ENCODE measurements at regions not wholly inside any gene's neighbourhood (a gene's known extent, or its start where the extent isn't known, plus 50 kb on each side); places are given as distances from the start of the nearest gene placed in this dataset.
"Not testable (repeated sequence)": the region's sequence is repeated elsewhere in the genome, so short reads cannot be mapped to it uniquely, and the experiment has no call there.

DNA sequence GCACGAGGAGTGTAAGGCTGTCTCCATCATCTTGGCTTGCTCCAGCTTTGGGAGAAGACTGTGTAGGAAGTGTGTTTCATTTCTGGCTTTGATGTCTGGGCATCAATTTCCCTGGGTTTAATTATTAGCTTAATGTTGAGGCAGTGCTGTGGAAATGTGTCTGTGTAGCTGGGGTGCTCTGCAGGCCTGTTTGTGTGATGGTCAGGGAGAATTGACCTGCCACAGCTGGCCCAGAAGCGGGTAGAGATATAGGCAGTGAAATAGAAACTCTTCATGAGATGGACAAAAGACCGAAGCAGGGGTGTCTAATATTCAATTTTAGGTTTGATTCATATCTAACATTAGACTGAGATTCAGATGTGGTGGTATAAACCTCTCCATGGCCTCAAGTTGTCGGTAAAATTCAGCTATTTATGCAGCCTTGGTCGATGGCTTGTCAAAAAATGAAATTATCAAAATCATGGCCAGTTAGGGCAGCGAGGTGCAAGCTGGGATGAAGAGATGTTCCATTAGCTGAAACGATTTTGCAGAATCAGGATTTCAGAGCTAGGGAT lies 95.3 kb upstream of the SNX9 start:
- no peak for DNase-seq (ENCODE audit: low read depth)

DNA sequence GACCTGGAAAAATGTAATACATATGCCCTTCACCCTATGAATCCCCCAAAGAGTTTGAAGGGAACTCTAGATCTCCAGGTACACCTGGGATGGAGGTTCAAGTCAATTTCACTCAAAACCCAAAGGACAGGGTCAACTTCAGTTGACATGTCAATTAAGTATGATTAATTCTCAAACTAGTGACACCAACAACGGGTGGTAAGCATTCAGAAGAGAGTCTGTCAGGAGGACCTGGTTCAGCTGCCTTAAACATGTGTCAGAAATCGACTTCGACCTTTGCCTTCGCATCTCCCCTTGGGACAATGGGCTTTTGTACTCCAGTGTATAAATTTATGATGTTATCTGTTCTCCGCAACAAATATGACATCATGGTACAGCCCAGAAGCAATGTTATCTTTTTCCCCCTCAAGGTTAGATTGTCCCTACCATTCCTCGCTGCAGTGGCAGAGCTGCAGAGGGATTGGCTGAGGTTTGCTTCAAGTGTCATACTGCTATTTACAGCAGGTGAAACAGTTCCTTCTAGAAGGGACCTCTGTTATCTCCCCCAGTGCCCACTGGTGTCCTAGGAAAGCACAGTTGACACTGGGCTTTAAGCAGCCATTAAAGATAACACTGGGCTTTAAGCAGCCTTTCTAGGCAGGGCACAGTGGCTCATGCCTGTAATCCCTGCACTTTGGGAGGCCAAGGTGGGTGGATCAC lies 94.7 kb upstream of the SNX9 start:
- no peak for DNase-seq (ENCODE audit: low read depth)

DNA sequence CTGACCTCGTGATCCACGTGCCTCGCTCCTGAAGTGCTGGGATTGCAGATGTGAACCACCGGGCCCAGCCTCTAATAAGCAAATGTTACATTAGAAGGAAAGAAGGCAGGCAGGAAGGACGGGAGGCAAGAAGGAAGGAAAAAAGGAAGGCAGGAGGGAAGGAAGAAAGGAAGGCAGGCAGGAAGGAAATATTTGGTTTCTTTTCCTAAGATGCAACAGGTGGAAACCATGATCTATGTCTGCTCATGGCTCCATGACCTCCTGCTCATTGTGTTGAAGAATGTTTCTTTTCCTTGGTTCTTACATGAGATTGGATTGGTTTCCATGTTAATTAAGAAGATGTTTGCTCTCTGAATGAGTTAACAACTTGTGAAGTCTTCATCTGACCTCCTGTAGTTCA lies 91.8 kb upstream of the SNX9 start:
- DNase-seq (ENCODE audit: low read depth), result no peak

DNA sequence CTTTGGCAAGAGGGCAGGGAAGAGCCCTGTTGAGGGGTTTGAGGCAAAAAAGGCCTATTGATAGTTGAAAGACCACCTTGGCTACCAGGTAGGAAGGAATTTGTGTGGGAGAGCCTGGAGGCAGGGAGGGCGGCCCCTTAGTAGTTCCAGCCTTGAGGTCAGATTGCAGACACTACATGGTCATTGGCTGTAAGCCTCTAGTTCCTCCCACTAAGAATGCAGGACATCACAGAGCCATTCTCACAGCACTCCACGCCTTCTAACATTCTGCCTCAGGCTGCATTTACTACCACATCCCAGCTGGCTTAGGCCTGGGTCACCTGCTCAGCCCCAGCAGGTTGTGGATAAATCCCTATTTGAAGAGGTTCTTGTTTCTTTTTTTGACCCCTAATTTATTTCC lies 91.0 kb upstream of the SNX9 start:
- DNase-seq (ENCODE audit: low read depth), result no peak

DNA sequence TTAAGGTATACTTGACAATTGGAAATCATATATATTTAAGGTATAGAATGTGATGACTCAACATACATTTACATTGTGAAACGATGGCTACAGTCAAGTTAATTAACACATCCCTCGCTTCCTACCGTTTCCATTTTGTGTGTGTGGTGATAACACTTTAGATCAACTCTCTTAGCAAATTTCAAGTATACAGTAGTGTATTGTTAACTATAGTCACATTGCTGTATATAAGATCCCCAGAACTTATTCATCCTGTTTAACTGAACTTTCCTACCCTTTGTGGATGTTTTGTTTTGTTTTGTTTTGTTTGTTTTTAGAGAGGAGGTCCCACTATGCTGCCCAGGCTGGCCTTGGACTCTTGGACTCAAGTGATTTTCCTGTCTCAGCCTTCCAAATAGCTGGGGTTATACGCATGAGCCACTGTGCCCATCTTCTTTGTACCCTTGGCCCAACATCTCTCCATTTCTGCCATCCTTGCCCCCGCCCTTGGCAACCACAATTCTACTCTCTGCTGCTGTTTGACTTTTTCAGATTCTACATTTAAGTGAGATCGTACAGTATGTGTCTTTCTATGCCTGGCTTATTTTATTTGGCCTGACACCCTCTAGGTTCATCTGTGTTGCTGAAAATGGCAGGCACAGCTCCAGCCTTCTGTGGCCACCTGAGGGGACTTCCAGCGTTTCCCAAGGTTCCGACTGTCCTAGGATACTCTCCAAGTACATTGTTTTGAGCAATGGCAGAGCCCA lies 90.5 kb upstream of the SNX9 start:
- DNase-seq (ENCODE audit: low read depth), result no peak

DNA sequence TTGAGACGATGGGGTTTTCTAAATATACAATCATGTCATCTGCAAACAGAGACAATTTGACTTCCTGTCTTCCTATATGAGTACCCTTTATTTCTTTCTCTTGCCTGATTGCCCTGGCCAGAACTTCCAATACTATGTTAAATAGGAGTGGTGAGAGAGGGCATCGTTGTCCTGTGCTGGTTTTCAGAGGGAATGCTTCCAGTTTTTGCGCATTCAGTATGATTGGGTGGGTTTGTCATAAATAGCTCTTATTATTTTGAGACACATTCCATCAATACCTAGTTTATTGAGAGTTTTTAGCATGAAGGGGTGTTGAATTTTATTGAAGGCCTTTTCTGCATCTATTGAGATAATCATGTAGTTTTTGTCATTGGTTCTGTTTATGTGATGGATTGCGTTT lies 86.5 kb upstream of the SNX9 start:
- not testable (repeated sequence) for DNase-seq (ENCODE audit: low read depth)

DNA sequence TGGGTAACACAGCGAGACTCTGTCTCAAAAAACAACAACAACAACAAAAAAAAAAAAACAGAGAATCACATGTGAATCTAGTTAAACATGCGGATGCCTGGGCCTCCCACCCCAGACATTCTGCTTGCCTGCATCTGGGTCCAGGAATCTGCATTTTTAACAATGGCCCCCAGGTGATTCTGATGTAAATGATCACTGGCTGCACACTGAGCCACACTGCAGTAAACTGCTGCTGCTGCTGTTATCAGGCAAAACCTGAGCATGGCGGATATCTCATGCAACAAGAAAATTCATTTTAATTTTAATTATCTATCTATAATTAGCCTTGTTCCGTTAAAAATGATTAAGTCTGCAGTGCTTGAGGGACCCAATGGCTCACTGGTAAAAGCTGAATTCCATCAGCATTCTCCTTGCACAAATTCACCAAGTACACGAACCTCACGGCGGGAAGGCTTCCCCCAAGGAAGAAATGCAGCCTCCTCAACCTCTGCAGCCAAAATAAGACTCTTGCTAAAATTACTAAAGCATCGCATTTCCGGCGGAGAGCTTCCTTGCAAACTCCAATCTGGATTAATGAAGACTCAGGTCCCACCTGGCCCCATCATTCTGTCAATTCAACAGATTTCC lies 81.6 kb upstream of the SNX9 start:
- no peak for DNase-seq (ENCODE audit: low read depth)

DNA sequence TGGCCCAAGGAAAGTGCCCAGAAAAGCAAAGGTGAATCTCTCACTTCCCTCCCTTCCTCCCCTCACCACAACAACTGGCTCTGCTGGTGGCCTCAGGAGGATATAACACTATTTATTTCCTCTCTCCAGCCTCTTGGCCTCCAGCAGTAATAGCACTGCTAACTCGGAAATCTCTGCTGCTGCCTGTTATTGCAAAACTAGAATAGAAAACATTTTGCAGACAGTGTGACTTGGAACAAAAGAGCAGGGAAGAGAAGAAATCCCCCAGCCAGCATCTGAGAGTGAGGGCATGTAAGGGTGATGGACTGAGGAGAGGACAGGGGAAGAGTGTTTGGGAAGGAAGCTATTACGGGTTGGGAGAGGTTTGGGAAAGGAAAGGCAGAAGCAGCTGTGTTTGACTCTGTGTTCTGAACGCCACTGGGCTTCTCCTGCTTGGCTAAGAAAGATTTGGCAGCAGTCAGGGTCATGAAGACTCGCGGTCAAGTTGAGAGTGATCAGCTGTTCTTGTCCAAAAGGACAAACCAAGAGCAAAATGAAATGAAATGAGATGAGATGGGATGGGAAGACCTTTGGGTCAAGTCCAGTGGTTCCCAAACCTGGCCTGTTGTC lies 81.0 kb upstream of the SNX9 start:
- DNase-seq (ENCODE audit: low read depth), result no peak

DNA sequence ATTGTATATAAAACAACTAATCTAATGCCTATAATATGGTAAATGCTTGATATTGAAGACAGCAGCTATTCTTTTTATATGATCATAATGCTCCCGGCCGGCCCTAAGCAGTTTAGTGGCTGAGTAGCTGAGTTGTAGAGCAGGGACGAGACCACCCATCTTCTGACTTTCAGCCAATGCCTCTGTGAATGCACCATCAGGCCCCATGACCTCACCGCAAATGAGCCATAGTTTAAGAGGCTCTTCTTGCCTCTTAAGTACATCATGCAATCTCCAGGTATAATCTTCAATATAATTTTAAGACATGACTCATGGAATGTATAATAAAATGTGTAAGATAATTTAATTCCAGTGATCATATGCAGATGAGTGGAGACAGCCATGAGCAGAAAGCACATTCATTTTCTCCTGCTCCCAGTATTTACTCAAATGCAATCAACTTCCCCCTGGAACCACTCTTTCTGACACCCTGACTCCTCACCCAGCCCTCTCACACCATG lies 78.9 kb upstream of the SNX9 start:
- no peak for DNase-seq (ENCODE audit: low read depth)

DNA sequence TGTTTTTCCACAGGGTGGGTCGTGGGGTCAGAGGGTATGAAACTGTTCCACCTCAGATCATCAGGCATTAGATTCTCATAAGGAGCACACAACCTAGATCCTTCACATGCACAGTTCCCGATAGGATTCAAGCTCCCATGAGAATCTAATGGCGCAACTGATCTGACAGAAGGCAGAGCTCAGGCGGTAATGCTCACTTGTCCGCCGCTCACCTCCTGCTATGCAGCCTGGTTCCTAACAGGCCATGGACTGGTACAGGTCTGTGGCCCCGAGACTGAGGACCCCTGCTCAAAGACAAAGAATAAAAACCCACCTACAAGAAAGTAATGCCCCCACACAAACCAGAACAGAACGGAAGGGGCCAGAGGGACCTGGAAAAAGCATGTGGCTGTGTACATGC lies 76.1 kb upstream of the SNX9 start:
- DNase-seq (ENCODE audit: low read depth), result no peak

DNA sequence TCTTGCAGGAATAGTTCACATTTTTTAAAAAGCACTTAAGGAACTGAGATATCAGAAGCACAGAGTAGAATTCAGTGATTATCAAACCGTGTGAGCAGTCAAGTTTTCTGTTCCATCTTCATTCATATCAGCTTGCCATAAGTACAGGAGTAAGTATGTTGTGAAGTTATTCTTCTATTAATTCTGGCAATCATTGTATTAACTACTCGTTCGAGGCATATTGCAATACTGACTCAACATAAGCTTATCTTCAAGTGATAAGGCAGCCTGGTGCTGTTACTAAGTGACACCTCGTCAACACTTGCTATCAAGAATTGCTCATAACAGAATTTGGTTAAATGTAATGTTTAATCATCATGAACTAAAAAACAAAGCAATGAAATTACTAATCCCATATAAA lies 75.7 kb upstream of the SNX9 start:
- DNase-seq (ENCODE audit: low read depth), result no peak

DNA sequence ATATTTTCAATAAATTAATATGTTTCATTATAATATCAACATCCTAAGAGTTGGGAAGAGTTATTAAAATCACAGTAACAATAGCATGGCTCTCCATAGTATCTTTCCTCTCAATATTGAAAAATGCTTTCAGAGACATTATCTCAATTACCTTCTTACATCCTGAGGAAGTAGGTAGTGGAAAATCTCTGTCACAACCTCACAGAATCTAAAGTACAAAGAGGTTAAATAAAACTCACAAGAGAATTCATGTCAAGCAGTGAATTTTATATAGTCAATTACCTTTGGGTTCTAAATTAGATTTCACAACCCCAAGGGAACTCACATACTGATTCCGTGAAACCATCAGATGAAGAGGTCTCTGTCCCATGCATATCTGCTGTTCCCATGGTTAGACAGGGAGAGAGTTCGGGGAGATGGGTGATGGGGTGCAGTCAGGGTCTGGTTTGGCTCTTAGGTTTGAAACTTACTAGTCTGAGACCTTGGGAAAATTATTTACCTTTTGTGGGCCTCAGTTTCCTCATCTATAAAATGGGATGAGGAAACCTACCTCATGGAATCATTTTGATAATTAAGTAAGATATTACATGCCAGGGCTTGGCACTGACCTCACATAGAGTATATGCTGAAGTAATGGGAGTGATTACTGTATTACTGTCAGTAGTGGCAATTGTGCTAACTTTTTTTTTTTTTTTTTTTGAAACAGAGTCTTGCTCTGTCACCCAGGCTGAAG lies 74.0 kb upstream of the SNX9 start:
- DNase-seq (ENCODE audit: low read depth), result no peak

DNA sequence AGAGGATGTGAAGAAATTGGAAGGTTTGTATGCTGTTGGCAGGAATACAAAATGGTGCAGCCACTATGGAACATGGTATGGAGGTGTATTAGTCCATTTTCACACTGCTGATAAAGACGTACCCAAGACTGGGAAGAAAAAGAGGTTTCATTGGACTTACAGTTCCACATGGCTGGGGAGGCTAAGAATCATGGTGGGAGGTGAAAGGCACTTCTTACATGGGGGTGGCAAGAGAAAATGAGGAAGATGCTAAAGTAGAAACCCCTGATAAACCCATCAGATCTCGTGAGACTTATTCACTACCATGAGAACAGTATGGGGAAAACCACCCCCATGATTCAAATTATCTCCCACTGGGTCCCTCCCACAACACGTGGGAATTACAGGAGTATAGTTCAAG lies 72.1 kb upstream of the SNX9 start:
- DNase-seq (ENCODE audit: low read depth), result not testable (repeated sequence)

DNA sequence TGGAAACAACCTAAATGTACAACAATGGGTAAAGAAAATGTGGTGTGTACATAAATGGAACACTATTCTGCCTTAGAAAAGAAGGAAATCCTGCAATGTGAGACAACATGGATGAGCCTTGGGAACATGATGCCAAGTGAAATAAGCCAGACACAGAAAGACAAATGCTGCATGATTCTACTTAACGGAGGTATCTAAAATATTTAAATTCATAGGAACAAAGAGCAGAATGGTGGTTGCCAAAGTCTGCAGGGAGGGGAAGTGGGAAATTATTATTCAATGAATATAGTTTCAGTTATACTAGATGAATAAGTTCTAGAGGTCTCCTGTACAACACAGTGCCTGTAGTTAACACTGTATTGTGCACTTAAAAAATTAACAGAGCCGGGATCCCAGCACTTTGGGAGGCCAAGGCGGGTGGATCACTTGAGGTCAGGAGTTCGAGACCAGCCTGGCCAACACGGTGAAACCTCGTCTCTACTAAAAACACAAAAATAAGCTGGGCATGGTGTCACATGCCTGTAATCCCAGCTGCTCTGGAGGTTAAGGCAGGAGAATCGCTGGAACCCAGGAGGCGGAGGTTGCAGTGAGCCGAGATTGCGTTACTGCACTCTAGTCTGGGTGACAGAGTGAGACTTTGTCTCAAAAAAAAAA lies 71.4 kb upstream of the SNX9 start:
- DNase-seq (ENCODE audit: low read depth), result no peak

DNA sequence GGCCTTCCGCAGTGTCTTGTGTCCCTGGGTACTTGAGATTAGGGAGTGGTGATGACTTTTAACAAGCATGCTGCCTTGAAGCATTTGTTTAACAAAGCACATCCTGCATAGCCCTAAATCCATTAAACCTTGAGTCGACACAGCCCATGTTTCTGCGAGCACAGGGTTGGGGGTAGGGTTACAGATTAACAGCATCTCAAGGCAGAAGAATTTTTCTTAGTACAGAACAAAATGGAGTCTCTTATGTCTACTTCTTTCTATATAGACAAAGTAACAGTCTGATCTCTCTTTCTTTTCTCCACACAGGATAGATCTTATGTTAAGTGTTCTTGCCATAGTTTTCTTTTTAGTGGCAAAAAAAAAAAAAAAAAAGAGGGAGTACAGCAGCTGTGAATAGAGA lies 70.2 kb upstream of the SNX9 start:
- not testable (repeated sequence) for DNase-seq (ENCODE audit: low read depth)

DNA sequence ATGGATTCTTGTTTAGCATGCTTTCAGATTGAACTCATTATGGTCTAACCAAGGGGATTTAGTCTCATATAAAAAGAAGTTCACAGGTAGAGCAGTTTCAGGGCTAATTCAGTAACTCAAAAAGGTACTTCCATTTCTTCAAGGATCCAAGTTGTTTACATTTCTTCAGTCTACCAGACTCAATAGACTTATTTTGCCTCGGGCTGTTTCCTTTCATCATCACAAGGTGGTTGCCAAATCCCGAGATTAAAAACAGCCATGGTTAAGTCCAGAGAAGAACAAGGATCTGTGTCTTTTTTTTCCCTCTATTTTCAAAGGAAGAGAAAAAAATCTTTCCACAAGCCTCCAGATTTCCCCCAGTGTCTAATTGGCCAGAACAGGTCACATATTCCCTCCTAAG lies 69.8 kb upstream of the SNX9 start:
- no peak for DNase-seq (ENCODE audit: low read depth)

DNA sequence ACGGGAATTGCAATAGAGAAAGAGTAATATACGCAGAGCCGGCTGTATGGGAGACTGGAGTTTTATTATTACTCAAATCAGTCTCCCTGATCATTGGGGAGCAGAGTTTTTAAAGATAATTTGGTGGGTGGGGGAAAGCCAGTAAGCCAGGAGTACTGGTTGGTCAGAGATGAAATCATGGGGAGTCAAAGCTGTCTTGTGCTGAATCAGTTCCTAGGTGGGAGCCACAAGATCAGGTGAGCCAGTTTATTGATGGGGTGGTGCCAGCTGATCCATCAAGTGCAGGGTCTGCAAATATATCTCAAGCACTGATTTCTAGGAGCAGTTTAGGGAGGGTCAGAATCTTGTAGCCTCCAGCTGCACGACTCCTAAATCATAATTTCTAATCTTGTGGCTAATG lies 69.2 kb upstream of the SNX9 start:
- DNase-seq (ENCODE audit: low read depth), result not testable (repeated sequence)

DNA sequence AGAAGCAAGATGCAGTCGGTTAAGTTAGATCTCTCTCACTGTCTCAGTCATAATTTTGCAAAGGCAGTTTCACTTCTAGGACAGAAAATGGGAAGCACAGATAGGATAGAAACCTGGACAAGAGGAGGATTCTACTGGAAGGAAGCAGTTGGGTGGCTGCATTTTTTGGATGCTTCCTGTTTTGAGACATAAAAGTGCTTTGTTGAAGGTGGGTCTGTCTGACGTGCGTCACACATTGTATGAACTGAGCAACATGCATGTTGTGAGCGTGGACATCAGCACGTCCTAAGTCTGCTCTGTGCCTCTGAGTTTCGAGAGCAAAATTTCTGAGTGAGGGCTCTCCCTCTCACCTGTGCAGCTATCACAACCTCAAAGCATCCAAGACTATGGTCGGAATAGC lies 68.7 kb upstream of the SNX9 start:
- no peak for DNase-seq (ENCODE audit: low read depth)

DNA sequence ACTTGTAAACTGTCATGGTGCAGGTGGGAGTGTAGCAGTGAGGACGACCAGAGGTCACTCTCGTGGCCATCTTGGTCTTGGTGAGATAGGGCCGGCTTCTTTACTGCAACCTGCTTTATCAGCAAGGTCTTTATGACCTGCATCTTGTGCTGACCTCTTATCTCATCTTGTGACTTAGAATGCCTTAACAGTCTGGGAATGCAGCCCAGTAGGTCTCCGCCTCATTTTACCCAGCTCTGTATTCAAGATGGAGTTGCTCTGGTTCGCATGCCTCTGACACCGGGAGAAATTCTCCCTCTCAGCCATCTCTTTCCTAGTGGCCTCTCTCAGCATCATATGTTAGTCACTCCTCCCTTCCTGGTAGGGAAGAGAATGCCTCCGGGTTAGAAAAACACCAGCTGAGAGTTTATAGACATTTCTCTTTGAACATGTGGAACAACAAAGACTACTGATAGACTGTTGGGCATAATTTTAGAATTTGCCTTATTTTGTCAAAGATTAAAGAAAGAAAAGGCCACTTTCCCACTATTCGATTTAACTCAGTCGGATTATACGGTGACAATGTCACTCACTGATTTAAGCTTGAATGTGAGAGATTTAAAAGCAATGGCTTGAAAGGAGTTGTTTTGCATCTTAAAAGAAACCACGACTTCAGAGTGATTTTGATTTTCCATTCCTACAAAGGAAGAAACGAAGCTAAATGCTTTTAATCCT lies 67.9 kb upstream of the SNX9 start:
- DNase-seq (ENCODE audit: low read depth), result no peak

DNA sequence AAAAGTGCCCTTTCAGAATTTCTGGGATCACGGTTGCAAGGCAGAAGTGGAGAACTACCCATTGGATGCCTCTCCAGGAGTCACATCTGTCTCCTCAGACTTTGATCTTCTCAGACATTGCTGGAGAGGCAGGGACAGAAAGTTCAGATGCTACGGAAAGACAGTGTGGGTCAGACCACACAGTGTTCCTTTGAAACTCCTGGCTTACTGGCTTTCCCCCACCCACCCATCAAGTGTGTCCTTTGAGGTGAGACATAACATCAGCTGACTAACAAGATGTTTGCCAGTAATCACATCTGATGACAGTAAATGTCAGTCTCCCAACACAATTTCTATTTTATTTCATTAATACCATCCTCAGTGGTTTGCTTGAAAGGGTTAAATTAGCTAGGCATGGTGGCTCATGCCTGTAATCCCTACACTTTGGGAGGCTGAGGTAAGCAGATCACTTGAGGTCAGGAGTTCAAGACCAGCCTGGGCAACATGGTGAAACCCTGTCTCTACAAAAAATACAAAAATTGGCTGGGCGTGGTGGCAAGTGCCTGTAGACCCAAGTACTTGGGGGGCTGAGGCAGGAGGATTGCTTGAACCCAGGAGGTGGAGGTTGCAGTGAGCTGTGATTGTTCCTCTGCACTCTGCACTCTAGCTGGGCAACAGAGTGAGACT lies 67.2 kb upstream of the SNX9 start:
- no peak for DNase-seq (ENCODE audit: low read depth)
